HUES64 (cell line): ENCODE measurements at regions not wholly inside any gene's neighbourhood (a gene's known extent, or its start where the extent isn't known, plus 50 kb on each side); places are given as distances from the start of the nearest gene placed in this dataset.

Experiments
- H3K27ac ChIP-seq: 2 replicates; pipeline ENCODE4 v1.7.0; 2013; ENCODE audit warnings: low read depth, low read length, inconsistent platforms
- H3K27me3 ChIP-seq: 2 replicates; pipeline ENCODE4 v1.6.1; 2013; ENCODE audit warnings: mild to moderate bottlenecking, low read length; ENCODE audit not compliant: insufficient read depth
- H3K36me3 ChIP-seq: 2 replicates; pipeline ENCODE4 v1.6.1; 2013; ENCODE audit warnings: mild to moderate bottlenecking, low read length; ENCODE audit not compliant: insufficient read depth
- H3K4me1 ChIP-seq: 2 replicates; pipeline ENCODE4 v1.6.1; 2013; ENCODE audit warnings: mild to moderate bottlenecking, low read length, moderate library complexity; ENCODE audit not compliant: insufficient read depth
- H3K4me3 ChIP-seq: 2 replicates; pipeline ENCODE4 v1.5.1; 2013; ENCODE audit warnings: mild to moderate bottlenecking, low read length, moderate library complexity
- H3K9ac ChIP-seq: 2 replicates; pipeline ENCODE4 v1.6.1; 2013; ENCODE audit warnings: mild to moderate bottlenecking, low read depth, low read length
- H3K9me3 ChIP-seq: 2 replicates; pipeline ENCODE4 v1.6.1; 2013; ENCODE audit warnings: low read depth, low read length; ENCODE audit not compliant: insufficient read depth
- WGBS: fragments of 150-250, 120-280 bp; methylation state at CpG from one replicate; pipeline ENCODE4 v1.1.7; 2013; ENCODE audit warnings: missing lambda C conversion rate; 5-methylcytosine and 5-hydroxymethylcytosine counted together

GRCh38 chr13:105349082-105349723, 1186.3 kb downstream of the EFNB2 start:
- Histone ChIP-seq H3K27ac (no peak overlapping the region), H3K27me3 (no peaks in the 10 kb centered on the region), H3K9ac (no peak overlapping the region), H3K4me1 (no peaks in the 10 kb centered on the region), H3K9me3 (0 out of 2 replicates have a peak, but pooled peaks cover 3% of the 10 kb centered on the region), H3K36me3 (no peaks in the 10 kb centered on the region), H3K4me3 (no peak overlapping the region)
- 94% methylated on average over 6 of the region's 7 CpGs for WGBS

GRCh38 chr13:105346141-105346775, 1189.2 kb downstream of the EFNB2 start:
- H3K27ac ChIP-seq = no peak overlapping the region
- H3K4me3 ChIP-seq = no peak overlapping the region
- 0 out of 2 replicates have a peak, but pooled peaks cover 3% of the 10 kb centered on the region for H3K9me3 ChIP-seq
- WGBS = 93% methylated on average over 3 of the region's 5 CpGs
- H3K9ac ChIP-seq = no peak overlapping the region
- no peaks in the 10 kb centered on the region for H3K36me3 ChIP-seq
- H3K4me1 ChIP-seq = no peaks in the 10 kb centered on the region
- H3K27me3 ChIP-seq = no peaks in the 10 kb centered on the region

- 99% methylated on average over 2 of the region's 2 CpGs for WGBS
- no peak overlapping the region for H3K4me3 ChIP-seq
- H3K27me3 ChIP-seq = no peaks in the 10 kb centered on the region
- H3K9ac ChIP-seq = no peak overlapping the region
- no peak overlapping the region for H3K27ac ChIP-seq
- no peaks in the 10 kb centered on the region for H3K36me3 ChIP-seq
- no peaks in the 10 kb centered on the region for H3K4me1 ChIP-seq
- 0 out of 2 replicates have a peak, but pooled peaks cover 3% of the 10 kb centered on the region for H3K9me3 ChIP-seq
Measured at GRCh38 chr13:105345730-105346129, 1189.7 kb downstream of the EFNB2 start.

- 0 out of 2 replicates have a peak, but pooled peaks cover 3% of the 10 kb centered on the region for H3K9me3 ChIP-seq
- H3K27ac ChIP-seq = no peak overlapping the region
- H3K27me3 ChIP-seq = no peaks in the 10 kb centered on the region
- no peaks in the 10 kb centered on the region for H3K4me1 ChIP-seq
- H3K9ac ChIP-seq = no peak overlapping the region
- H3K4me3 ChIP-seq = no peak overlapping the region
- WGBS = 97% methylated on average over 3 of the region's 3 CpGs
- H3K36me3 ChIP-seq = no peaks in the 10 kb centered on the region
Measured at GRCh38 chr13:105345131-105345530, 1190.3 kb downstream of the EFNB2 start.

- Histone ChIP-seq H3K27me3 (no peaks in the 10 kb centered on the region), H3K9me3 (0 out of 2 replicates have a peak, but pooled peaks cover 3% of the 10 kb centered on the region), H3K27ac (no peak overlapping the region), H3K4me3 (no peak overlapping the region), H3K9ac (no peak overlapping the region), H3K4me1 (no peaks in the 10 kb centered on the region), H3K36me3 (no peaks in the 10 kb centered on the region)
- 94% methylated on average over 4 of the region's 4 CpGs for WGBS
Measured at GRCh38 chr13:105343134-105343806, 1192.2 kb downstream of the EFNB2 start.

GRCh38 chr13:105342281-105342820, 1193.1 kb downstream of the EFNB2 start:
- 97% methylated on average over 10 of the region's 11 CpGs for WGBS
- Histone ChIP-seq H3K9me3 (0 out of 2 replicates have a peak, but pooled peaks cover 2% of the 10 kb centered on the region), H3K27me3 (no peaks in the 10 kb centered on the region), H3K36me3 (no peaks in the 10 kb centered on the region), H3K9ac (no peak overlapping the region), H3K4me1 (peaks cover 3% of the 10 kb centered on the region), H3K27ac (no peak overlapping the region), H3K4me3 (no peak overlapping the region)

- Histone ChIP-seq H3K27me3 (no peaks in the 10 kb centered on the region), H3K36me3 (no peaks in the 10 kb centered on the region), H3K9ac (no peak overlapping the region), H3K4me1 (peaks cover 6% of the 10 kb centered on the region), H3K9me3 (no peaks in the 10 kb centered on the region), H3K27ac (no peak overlapping the region), H3K4me3 (no peak overlapping the region)
- 95% methylated on average over 2 of the region's 2 CpGs for WGBS
Measured at GRCh38 chr13:105341758-105342157, 1193.7 kb downstream of the EFNB2 start.

GRCh38 chr13:105341256-105341655, 1194.2 kb downstream of the EFNB2 start:
- no peak overlapping the region for H3K4me3 ChIP-seq
- no peak overlapping the region for H3K27ac ChIP-seq
- no peaks in the 10 kb centered on the region for H3K36me3 ChIP-seq
- no peaks in the 10 kb centered on the region for H3K27me3 ChIP-seq
- WGBS = 98% methylated on average over 3 of the region's 3 CpGs
- no peak overlapping the region for H3K9ac ChIP-seq
- H3K9me3 ChIP-seq = no peaks in the 10 kb centered on the region
- H3K4me1 ChIP-seq = peaks cover 6% of the 10 kb centered on the region

GRCh38 chr13:105340061-105340606, 1195.3 kb downstream of the EFNB2 start:
- Histone ChIP-seq H3K9ac (no peak overlapping the region), H3K4me3 (no peak overlapping the region), H3K9me3 (no peaks in the 10 kb centered on the region), H3K36me3 (no peaks in the 10 kb centered on the region), H3K27ac (no peak overlapping the region), H3K4me1 (peaks cover 6% of the 10 kb centered on the region), H3K27me3 (no peaks in the 10 kb centered on the region)
- WGBS = 93% methylated on average over 3 of the region's 3 CpGs

GRCh38 chr13:105338773-105339172, 1196.7 kb downstream of the EFNB2 start:
- no peak overlapping the region for H3K4me3 ChIP-seq
- H3K9me3 ChIP-seq = no peaks in the 10 kb centered on the region
- no peak overlapping the region for H3K27ac ChIP-seq
- no CpG with 5 or more reads among the region's 2 CpGs for WGBS
- peaks cover 6% of the 10 kb centered on the region for H3K4me1 ChIP-seq
- H3K9ac ChIP-seq = no peak overlapping the region
- no peaks in the 10 kb centered on the region for H3K27me3 ChIP-seq
- H3K36me3 ChIP-seq = no peaks in the 10 kb centered on the region

- Histone ChIP-seq H3K27ac (no peak overlapping the region), H3K36me3 (no peaks in the 10 kb centered on the region), H3K27me3 (no peaks in the 10 kb centered on the region), H3K4me3 (no peak overlapping the region), H3K9me3 (no peaks in the 10 kb centered on the region), H3K4me1 (peaks cover 6% of the 10 kb centered on the region), H3K9ac (no peak overlapping the region)
- 90% methylated on average over 6 of the region's 6 CpGs for WGBS
Measured at GRCh38 chr13:105338006-105338405, 1197.5 kb downstream of the EFNB2 start.
